ENCODE measurements at regions not wholly inside any gene's neighbourhood (a gene's known extent, or its start where the extent isn't known, plus 50 kb on each side); places are given as distances from the start of the nearest gene placed in this dataset.

- no peak for TF ChIP-seq TAF1 (IDR thresholded peaks at IDR 0.05; ENCODE audit: borderline replicate concordance, insufficient read depth, low read length)
- no peak for TF ChIP-seq FOXP2 (optimal IDR thresholded peaks at IDR 0.05; ENCODE audit: borderline replicate concordance, extremely low read depth, extremely low read length, insufficient read depth)
- TF ChIP-seq POLR2AphosphoS5 (IDR thresholded peaks at IDR 0.05; ENCODE audit: low read depth, low read length): no peak
- TF ChIP-seq REST (IDR thresholded peaks at IDR 0.05; ENCODE audit: insufficient read depth in 1 of 2, low read depth in 2 of 2, low read length in 2 of 2): no peak
- no peak for TF ChIP-seq SIN3A (IDR thresholded peaks at IDR 0.05; ENCODE audit: borderline replicate concordance, insufficient read depth, low read length)
Observed at GRCh38 chr18:22702806-22703205, 230.3 kb upstream of the RBBP8 start.

DNA sequence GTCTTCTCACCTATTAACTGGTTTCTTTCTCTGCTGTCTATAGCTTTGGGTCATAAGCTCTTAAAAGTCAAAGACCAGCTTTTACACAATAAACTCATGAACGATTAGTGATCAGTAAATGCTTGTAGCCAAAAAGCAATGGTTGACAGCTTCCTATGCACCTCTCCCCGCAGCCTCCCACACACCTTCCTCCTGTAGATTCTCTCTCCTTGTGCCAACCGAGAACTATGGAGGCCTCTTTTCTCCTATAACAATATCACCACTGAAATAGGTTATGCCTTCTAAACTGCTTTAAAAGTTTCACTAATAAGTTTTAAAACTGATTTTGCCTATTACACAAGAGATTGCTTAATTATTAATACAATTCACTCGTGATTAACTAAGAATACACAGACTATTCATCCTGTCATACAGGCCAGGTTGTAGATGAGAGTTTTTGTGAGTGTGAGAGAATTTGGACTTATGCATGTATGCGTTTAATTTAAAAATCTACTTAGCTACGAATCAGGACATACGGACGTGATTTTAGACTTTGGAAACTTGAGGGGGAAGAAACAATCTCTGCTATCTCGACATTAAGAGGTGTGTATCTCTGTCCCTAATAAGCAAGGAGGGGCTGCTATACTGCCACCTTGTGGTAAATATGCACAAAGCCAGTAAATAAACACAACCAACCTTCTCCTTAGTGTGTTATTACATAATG, 229.1 kb upstream of the RBBP8 start:
- TF ChIP-seq REST (IDR thresholded peaks at IDR 0.05; ENCODE audit: insufficient read depth in 1 of 2, low read depth in 2 of 2, low read length in 2 of 2): no peak
- TF ChIP-seq POLR2AphosphoS5 (IDR thresholded peaks at IDR 0.05; ENCODE audit: low read depth, low read length): no peak
- TF ChIP-seq SIN3A (IDR thresholded peaks at IDR 0.05; ENCODE audit: borderline replicate concordance, insufficient read depth, low read length): no peak
- TF ChIP-seq TAF1 (IDR thresholded peaks at IDR 0.05; ENCODE audit: borderline replicate concordance, insufficient read depth, low read length): no peak
- no peak for TF ChIP-seq FOXP2 (optimal IDR thresholded peaks at IDR 0.05; ENCODE audit: borderline replicate concordance, extremely low read depth, extremely low read length, insufficient read depth)

DNA sequence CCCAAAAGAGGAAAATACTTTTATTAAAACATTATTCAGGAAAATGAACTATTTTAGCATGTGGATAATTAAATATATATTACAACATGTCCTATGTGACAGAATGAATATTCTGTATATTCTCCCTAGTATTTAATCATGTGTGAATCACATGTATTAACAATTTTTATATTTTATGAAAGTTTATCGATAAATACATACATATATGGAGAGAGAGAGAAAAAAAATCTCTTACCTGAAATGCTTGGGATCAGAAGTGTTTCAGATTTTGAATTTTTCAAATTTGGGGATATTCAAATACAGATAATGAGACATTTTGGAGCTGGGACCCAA, 228.6 kb upstream of the RBBP8 start:
- TF ChIP-seq SIN3A (IDR thresholded peaks at IDR 0.05; ENCODE audit: borderline replicate concordance, insufficient read depth, low read length) (no peak), FOXP2 (optimal IDR thresholded peaks at IDR 0.05; ENCODE audit: borderline replicate concordance, extremely low read depth, extremely low read length, insufficient read depth) (no peak), TAF1 (IDR thresholded peaks at IDR 0.05; ENCODE audit: borderline replicate concordance, insufficient read depth, low read length) (no peak), REST (IDR thresholded peaks at IDR 0.05; ENCODE audit: insufficient read depth in 1 of 2, low read depth in 2 of 2, low read length in 2 of 2) (no peak), POLR2AphosphoS5 (IDR thresholded peaks at IDR 0.05; ENCODE audit: low read depth, low read length) (no peak)

DNA sequence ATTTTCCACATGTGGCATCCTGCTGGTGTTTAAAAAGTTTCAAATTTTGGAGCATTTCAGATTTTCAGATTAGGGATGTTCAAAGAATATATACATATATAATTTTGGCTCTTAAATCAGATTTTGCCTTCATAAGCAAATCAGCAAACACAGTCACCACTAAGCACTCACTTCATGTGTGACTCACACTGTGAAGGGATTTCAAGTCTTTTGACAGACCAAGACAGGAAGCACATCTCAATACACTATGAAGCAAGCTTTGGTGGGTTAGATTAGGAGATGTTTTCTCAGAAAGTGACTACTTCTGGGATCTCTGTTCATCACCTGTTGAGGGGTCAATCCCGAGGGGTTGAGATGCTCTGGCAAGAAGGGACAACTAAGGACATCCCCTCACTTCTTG, 227.8 kb upstream of the RBBP8 start:
- TF ChIP-seq REST (IDR thresholded peaks at IDR 0.05; ENCODE audit: insufficient read depth in 1 of 2, low read depth in 2 of 2, low read length in 2 of 2) (no peak), FOXP2 (optimal IDR thresholded peaks at IDR 0.05; ENCODE audit: borderline replicate concordance, extremely low read depth, extremely low read length, insufficient read depth) (no peak), POLR2AphosphoS5 (IDR thresholded peaks at IDR 0.05; ENCODE audit: low read depth, low read length) (no peak), TAF1 (IDR thresholded peaks at IDR 0.05; ENCODE audit: borderline replicate concordance, insufficient read depth, low read length) (no peak), SIN3A (IDR thresholded peaks at IDR 0.05; ENCODE audit: borderline replicate concordance, insufficient read depth, low read length) (no peak)
